Activated naive CD4-positive, alpha-beta T cell treated with anti-CD3 and anti-CD28 coated beads, Interleukin-2, amount 50 U/mL, for 16 hours (primary cell): ENCODE measurements at regions not wholly inside any gene's neighbourhood (a gene's known extent, or its start where the extent isn't known, plus 50 kb on each side); places are given as distances from the start of the nearest gene placed in this dataset.
"Not testable (repeated sequence)": the region's sequence is repeated elsewhere in the genome, so short reads cannot be mapped to it uniquely, and the experiment has no call there.

Source experiments
- DNase-seq: peaks from one replicate; pipeline ENCODE4 v3.0.0-alpha.2; 2020

GRCh38 chr12:30201301-30202160 is 417.8 kb upstream of the TMTC1 start:
- no peak for DNase-seq

GRCh38 chr12:30200864-30201263 is 417.1 kb upstream of the TMTC1 start:
- no peak for DNase-seq

- no peak for DNase-seq
These were observed 413.8 kb upstream of the TMTC1 start for GRCh38 chr12:30197392-30198057.

- no peak for DNase-seq
These were observed 408.1 kb upstream of the TMTC1 start for GRCh38 chr12:30191696-30192455.

- no peak for DNase-seq
These were observed 405.0 kb upstream of the TMTC1 start for GRCh38 chr12:30188602-30189326.

- no peak for DNase-seq
These were observed 403.7 kb upstream of the TMTC1 start for GRCh38 chr12:30187426-30187825.

GRCh38 chr12:30181334-30181733 is 397.6 kb upstream of the TMTC1 start:
- no peak for DNase-seq

GRCh38 chr12:30180602-30181001 is 396.9 kb upstream of the TMTC1 start:
- no peak for DNase-seq

- no peak for DNase-seq
These were observed 395.2 kb upstream of the TMTC1 start for GRCh38 chr12:30178916-30179315.

- no peak for DNase-seq
These were observed 386.3 kb upstream of the TMTC1 start for GRCh38 chr12:30169839-30170591.

GRCh38 chr12:30166006-30166795 is 382.5 kb upstream of the TMTC1 start:
- DNase-seq, result no peak

GRCh38 chr12:30164382-30165318 is 380.9 kb upstream of the TMTC1 start:
- DNase-seq, result no peak

GRCh38 chr12:30156833-30157232 is 373.1 kb upstream of the TMTC1 start:
- DNase-seq, result not testable (repeated sequence)

GRCh38 chr12:30155001-30155730 is 371.4 kb upstream of the TMTC1 start:
- DNase-seq, result no peak

GRCh38 chr12:30153981-30154380 is 370.2 kb upstream of the TMTC1 start:
- no peak for DNase-seq

- DNase-seq, result no peak
These were observed 369.0 kb upstream of the TMTC1 start for GRCh38 chr12:30152705-30153104.

GRCh38 chr12:30151831-30152230 is 368.1 kb upstream of the TMTC1 start:
- no peak for DNase-seq

- no peak for DNase-seq
These were observed 362.8 kb upstream of the TMTC1 start for GRCh38 chr12:30146561-30146960.

GRCh38 chr12:30145684-30146032 is 361.9 kb upstream of the TMTC1 start:
- DNase-seq, result no peak
